OCI-LY3 (cell line): ENCODE measurements at regions not wholly inside any gene's neighbourhood (a gene's known extent, or its start where the extent isn't known, plus 50 kb on each side); places are given as distances from the start of the nearest gene placed in this dataset.

Experiments
- CTCF ChIP-seq: fragments of 200-600, 300-600 bp; sonication (generic); IDR thresholded peaks from 2 replicates; pipeline ENCODE4 v1.5.1; 2014; ENCODE audit warnings: antibody characterized with exemption, low read length, low read depth
- EZH2phosphoT487 ChIP-seq: fragments of 200-600 bp; shearing (Covaris generic); IDR thresholded peaks from 2 replicates; pipeline ENCODE4 v1.6.1; 2018; ENCODE audit warnings: antibody characterized with exemption, mixed run types, low read depth

- TF ChIP-seq CTCF (no peak), EZH2phosphoT487 (no peak)
These were observed 111.6 kb downstream of the SLC4A3 start for GRCh38 chr2:219739066-219739465.
